GM21360 (cell line): ENCODE measurements at regions not wholly inside any gene's neighbourhood (a gene's known extent, or its start where the extent isn't known, plus 50 kb on each side); places are given as distances from the start of the nearest gene placed in this dataset.

Experiments used
- ATAC-seq: cut with Tn5 transposase; IDR thresholded peaks from one replicate; pipeline ENCODE4 v1.9.1; 2021; ENCODE audit warnings: mild to moderate bottlenecking, moderate library complexity; ENCODE audit not compliant: unreplicated experiment

DNA sequence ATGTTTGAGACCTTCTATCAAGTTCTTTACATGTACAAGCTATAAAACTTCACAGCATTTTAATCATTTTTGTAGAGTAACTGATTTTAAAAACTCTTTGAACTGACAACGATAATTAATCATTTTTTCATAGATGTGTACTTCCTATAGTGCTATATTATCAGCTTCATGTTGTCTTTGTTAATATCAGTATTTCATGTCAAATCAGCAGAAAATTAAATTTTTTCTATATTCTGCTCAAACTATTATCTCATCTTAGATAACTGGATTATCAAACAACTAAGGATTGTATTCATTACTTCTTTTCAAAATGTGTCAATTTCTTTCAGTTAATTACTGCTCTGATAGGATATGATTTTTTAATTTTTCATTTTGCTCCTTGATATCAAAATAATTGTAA is 214.6 kb upstream of the RGS18 start:
- ATAC-seq: no peak

DNA sequence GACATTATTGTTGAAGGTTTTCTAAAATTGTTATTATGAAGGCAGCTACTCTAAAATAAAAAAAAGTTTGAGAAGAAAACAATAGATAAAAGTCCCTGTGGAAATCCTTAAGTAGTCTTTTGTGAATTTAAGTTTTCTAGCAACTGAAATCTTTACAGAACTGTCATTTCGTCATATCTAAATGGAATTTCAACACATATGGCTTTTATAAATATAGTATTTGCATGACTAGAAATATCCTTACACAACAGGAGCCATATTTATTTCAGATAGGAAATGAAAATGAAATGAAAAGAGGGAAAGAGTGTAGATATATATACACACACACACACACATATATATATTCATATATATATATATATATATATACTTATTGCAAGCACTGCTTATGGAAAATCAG is 204.7 kb upstream of the RGS18 start:
- ATAC-seq: no peak

DNA sequence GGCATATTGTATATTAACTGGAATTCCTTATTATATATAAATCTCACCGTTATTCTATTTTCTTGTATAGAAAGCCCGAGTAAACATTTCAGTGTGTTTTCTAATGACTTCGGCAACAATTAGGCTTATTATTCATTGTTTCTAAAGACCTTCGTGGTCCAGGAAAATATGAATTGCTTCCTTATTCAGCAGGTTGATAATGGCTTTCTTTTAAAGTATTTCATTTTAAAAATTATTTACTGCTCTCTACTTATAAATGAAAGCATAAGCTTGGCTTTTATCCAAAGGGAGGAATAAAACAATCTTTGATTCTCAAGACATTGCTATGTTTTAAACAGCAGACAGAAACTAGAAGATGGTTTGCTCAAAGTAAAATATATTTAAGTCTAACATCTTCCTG is 198.4 kb upstream of the RGS18 start:
- no peak for ATAC-seq

DNA sequence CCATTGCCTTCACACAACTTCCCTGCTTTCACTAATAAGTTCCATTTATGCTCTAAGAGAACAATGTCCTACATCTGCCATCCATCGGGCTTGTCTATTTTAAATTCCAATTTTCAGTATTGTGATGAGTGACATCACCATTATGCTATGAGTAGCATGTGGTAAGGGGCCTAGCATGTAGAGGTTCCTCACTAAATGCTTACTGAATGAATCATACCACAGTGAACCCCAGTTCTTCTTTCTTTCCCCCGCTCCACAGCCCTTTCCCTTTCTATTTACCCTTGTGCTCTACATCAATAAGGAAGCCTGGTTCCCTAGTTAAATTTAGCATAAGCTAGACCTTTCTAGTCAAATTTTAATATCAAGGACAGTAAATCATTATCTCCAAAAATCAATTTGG is 195.0 kb upstream of the RGS18 start:
- ATAC-seq: no peak

DNA sequence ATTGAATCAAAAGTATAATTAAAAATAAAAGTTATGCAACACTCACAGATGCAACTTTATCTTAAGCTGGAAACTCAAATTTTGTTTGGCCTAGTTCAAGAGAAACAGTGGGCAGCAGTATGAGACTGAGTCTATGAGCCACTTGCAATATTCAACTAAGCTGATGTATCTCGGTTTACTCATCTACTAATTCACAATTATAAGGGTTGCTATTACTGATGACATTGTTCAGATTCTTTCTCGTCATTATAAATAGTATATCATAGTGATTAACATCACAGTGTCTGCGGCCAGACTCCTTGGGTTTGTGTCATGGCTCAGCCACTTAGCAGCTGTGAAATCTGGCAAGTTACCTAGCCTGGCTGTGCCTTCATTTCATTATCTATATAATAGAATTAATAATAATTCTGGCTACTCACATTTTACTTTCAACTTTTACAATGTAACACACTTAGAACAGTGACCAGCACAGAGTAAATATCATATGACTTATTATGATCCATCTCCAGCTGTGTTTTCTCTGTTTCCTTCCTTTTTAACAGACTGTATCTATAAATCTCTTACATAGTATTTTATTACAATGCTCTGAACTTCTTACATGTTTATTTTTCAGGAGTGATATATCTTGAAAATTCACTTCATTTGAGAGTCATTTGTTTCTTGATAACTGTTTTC is 194.3 kb upstream of the RGS18 start:
- ATAC-seq: no peak

DNA sequence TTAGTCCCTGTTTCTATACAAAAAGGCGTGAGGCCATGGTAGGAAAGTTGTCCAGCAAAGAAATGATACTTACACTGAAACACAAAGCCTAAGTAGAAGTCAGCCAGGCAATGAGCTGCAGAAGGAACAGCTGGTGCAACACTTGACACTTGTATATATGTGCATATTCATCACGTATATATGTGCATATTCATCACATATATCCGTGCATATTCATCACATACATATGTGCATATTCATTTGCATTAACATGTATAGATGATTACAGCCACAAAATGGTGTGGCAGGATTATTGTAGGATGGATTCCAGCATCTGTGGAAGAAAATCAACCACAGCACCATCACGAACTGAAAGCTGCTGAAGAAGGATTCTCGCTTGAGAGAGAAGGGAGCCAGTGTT is 189.0 kb upstream of the RGS18 start:
- no peak for ATAC-seq

DNA sequence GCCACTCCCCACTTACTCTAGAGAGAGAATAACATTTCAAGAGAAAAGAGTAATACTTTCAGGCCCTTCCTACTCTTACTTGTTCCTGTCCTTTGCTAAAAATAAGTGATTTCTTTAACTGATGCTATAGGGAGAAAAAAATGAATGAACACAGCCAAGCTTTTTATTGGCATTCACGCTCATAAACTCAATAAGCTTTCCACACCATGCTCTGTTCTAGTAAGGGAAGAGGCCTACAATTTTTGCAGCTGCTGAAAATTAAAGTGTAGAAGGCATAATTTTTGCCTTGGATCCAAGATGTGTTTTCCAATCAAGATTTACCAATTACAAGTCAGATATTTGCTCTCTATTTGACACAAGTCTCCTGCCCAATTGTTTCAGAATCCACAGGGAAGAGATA is 188.1 kb upstream of the RGS18 start:
- no peak for ATAC-seq

DNA sequence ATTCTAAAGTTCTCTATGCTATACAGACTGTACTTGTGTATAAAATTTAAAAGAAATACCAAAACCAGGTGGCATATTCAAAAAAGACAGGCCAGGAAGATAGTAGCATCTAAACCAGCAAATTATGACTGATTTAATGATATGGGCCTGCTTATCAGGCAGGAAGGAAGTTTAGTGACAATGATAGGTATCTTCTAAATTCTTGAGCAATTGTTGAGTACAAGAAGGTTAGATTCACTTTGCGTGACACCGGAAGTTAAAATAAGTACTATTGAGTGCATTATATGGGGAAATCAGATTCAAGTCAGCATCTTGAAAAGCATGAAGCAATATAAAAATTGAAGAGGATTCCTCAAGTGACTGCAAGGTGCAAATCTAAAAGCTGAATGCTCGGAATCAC is 186.8 kb upstream of the RGS18 start:
- ATAC-seq: no peak

DNA sequence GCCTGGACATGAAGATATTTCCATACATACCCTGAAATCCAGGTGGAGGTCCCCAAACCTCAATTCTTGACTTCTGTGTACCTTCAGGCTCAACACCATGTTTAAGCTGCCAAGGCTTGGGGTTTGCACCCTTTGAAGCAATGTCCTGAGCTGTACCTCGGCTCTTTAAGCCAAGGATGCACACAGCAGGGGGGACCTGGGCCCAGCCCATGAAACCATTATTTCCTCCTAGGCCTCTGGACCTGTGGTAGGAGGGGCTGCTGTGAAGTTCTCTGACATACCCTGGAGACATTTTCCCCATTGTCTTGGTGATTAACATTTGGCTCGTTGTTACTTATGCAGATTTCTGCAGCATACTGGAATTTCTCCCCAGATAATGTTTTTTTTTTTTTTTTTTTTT is 184.3 kb upstream of the RGS18 start:
- ATAC-seq: no peak

DNA sequence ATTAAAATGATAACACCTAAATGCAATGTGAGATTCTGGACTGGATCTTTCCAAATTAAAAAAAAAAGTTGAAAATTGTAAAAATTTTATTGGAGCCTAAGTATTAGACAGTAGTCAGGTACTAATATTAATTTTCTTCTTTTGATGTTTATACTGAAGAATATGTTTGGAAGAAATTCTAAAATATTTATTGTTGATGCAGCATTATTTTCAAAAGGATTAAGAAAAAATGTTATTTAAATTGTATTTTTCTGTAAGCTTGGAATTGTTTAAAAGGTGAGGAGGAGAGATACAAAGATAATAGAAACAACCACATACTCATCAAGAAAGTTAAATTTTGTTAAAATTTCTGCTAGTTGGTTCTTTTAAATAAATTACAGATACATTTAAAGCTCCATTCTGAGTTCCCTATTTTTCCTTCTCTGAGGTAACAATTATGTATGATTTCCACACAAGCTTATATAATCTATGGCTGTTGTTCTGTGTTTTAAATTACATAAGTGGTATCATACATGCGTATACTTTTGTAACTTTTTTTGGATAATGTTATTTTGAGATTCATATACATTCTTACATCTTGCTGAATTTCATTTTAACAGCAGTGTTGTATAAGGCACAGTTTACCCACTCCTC is 180.3 kb upstream of the RGS18 start:
- ATAC-seq: no peak

DNA sequence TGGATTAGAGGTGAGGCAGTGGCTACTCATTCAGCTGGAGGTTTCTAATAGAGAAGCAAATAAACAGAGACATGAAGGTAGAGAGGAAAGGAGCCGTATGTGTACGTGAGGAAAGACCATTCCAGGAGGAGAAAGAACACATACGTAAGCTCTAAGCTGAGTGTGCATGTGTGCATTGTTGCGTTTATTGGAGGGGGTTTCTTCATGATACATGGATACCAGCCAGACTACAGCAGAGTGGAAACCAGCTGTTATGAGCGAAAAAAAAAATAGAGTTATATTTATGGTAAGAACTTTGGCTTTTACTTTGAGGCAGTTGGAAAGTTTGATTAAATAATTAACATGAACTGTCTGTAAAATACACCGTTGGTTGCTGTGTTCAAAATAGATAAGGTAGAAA is 173.4 kb upstream of the RGS18 start:
- no peak for ATAC-seq

DNA sequence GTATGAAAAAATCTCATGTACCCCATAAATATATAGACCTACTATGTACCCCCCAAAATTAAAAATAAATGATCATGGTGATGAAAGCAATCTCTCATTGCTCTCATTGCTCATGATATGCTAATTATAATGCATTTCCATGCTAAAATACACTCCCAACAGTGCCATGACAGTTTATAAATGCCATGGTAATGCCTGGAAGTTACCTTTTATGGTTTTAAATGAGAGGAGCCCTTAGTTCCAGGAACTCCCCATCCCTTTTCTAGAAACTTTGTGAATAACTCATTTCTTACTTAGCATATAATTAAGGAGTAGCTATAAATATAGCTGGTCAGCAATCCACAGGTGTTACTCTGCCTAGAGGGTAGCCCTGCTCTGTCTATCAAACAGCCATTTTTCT is 166.1 kb upstream of the RGS18 start:
- no peak for ATAC-seq

DNA sequence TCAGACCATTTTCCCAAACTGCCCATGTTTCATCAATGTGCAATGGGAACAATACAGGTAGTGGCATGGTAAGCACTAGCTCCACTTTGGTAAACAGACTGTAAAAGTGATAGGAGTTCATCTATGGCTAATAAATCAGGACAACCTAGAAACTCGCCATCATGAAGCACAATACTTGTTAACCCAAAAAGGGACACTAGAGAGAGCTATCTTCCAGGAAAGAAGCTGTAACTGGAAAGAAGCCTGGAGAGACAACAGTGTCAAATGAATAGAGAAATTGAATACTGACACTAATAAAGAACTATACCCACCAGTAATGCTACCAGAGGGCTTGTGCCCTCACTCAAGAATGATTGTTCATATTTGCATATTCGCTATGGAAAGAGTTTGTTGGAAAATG is 164.7 kb upstream of the RGS18 start:
- no peak for ATAC-seq

DNA sequence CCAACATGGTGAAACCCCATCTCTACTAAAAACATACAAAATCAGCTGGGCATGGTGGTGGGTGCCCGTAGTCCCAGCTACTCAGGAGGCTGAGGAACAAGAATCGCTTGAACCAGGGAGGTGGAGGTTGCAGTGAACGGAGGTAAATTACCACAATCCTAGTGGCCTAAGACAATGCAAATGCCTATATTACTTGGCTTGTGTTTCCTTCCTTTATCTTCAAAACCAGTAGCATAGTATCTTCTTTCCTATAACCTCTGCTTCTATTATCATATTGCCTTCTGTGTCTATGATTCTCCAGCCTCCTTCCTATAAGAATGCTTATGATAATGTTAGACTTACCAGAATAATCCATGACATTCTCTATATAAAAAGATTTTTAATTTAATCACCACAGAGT is 156.2 kb upstream of the RGS18 start:
- ATAC-seq: no peak

DNA sequence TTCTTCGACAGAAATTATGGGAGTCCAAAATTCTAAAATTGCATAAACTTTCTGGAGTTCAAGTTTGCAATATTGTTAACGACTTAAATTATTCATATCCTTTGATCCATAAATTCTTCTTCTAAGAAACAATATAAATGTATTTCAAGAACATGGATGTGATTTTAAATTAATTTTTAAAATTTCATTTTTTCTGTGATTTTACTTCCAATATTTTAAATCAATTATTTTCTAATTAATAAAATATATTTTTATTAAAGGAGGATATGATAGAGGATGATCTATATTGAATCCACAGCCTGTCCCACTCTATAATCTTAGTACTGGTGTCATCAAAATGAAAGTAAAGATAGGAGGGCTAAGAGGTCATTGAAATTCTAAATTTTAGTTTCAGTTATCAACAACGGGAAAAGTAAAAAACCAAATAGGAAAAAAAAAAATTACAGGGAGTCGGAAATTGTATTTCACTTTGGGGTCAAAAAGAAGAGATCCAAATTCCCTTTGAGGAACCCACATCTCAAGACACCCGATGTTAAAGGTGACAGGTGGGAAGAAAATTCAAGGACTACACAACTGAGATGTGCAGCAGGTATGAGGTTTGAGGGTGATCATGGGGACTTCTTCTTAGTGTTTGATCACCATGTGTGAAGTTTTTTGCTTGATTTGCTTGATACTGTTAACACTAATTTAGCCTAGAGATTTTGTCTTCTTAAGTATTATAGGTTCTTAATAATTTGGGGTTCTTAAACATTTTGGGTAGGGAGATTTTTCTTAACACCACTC is 154.8 kb upstream of the RGS18 start:
- no peak for ATAC-seq

DNA sequence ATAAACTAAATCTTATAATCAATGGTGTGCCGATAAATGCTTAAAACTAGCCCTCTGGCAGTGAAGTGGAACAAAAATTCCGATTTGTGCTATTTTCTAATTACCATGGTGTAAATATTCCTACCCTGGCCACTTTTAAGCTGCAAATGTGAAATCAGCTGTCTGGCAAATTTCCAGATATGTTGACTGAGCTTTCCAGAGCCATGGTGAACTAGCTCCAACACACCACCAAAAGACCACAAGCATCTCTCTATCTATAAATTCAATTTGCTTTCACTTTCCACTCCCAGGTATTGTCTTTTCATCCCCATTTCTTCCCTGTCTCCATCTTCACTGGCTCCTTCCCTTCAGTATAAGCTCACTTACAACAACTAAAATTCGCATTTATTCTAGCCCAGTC is 152.3 kb upstream of the RGS18 start:
- no peak for ATAC-seq

DNA sequence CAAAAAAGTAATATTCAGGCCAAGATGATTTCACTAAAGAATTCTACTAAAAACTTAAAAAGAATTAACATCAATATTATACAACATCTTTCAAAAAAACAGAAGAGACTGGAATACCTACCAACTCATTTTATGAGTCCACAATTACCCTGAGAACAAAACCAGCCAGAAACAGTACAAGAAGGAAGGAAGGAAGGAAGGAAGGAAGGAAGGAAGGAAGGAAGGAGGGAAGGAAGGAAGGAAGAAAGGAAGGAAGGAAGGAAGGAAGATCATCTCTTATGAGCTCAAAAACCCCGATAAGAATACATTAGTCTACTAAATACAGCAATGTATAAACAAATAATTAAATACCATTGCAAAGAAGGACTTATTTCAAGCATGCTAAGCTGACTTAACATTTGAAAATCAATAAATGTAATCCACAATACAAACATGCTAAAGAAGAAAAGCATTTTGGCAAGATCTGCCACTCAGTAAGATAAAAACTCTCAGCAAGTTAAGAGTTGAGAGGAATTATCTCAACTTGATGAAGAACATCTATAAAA is 149.9 kb upstream of the RGS18 start:
- ATAC-seq: no peak

DNA sequence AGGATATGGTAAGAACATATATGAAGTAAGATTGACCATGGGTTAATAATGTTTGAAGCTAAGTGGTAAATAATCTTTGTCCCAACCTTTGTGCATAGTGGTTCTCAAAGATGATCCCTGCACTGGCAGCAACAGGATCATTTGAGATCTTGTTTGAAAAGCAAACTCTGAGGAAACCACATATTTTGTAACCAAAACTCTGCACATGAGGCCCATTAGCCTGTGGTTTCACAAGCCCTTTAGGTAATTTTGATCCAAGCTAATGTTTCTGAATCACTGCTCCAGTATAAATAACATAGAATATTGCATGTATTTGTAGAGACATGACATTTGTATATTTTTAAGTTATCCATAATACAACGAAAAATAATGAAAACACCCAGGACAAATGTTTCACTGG is 147.9 kb upstream of the RGS18 start:
- no peak for ATAC-seq

DNA sequence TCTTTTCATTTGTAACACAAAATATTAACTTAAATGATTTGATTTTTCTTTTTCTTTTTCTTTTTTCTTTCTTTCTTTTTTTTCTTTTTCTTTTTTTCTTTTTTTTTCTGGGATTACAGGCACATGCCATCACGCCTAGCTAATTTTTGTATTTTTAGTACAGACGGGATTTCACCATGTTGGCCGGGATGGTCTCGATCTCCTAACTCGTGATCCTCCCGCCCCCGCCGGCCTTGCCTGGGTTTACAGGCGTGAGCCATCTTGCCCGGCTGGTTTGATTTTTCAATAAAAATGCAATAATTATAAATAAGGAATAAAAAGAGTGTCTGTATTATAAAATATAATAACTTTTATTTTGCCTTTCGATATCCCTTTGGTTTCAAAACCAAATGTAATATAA is 146.7 kb upstream of the RGS18 start:
- ATAC-seq: no peak

DNA sequence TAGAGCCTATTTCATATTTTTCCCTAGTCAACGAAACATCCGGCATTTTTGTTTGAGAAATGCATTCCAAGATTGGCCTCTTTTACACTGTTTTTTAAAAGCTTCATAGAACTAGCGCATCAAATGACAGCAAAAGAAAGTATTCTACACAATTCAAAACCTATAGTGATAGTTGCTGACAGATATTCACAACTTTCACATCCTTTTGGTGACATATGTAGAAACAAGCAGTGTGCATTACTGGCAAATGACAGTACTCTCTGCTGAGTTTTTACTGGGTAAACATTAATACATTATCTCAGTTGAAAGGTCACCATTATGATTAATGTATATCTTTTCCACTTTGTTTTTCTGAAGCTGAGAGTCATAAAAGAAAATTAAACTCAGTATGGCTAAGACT is 135.4 kb upstream of the RGS18 start:
- ATAC-seq: no peak

DNA sequence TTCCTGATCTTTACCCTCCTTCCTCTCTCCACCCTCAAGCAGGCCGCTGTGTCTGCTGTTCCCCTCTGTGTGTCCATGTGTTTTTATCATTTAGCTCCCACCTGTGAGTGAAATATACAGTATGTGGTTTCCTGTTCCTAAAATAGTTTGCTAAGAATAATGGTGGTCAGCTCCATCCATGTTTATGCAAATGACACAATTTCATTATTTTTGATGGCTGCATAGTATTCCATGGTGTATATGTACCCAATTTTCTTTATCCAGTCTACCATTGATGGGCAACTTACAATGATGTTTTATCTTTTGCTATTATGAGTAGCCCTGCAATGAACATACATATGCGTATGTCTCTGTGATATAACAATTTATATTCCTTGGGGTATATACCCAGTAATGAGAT is 133.4 kb upstream of the RGS18 start:
- no peak for ATAC-seq

DNA sequence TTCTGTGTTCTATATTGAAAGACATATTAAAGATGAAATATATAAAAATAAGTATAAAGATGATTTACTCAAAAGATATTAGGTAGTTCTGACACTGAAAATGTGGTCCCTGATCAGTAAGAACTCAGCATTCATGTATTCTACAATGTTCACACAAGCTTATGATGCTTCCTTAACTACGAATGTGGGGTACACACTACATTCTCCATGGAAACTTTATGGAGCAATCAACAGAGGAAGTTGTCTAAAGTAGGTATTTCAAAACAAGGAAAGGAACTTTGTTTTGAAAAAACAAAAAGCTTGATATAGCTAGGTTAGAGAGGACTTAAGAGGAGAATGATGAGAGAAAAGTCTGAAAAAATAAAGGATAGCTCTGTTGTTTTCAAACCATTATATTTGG is 119.7 kb upstream of the RGS18 start:
- no peak for ATAC-seq
